ENCODE measurements at regions not wholly inside any gene's neighbourhood (a gene's known extent, or its start where the extent isn't known, plus 50 kb on each side); places are given as distances from the start of the nearest gene placed in this dataset.

- 81 to 90% methylated on average over 3 of the region's 3 CpGs for WGBS, 2 donors
- TF ChIP-seq CTCF (IDR thresholded peaks at IDR 0.05), result no peak
- TF ChIP-seq EP300 (IDR thresholded peaks at IDR 0.05), result no peak
- no peak for TF ChIP-seq POLR2AphosphoS5 (IDR thresholded peaks at IDR 0.05)
- TF ChIP-seq POLR2A (IDR thresholded peaks at IDR 0.05), result no peak
- Histone ChIP-seq H3K9me3 (no peaks in the 10 kb centered on the region), H3K4me1 (no peaks in the 10 kb centered on the region), H3K36me3 (no peaks in the 10 kb centered on the region), H3K27ac (no peak overlapping the region), H3K4me3 (no peak overlapping the region), H3K27me3 (no peaks in the 10 kb centered on the region)
- no peak for DNase-seq
- no peak for ATAC-seq (ENCODE audit: low FRiP score in 2 of 2)
Measured at GRCh38 chr3:28786446-28786845, 437.8 kb upstream of the AZI2 start.

GRCh38 chr3:28788571-28788970 lies 439.9 kb upstream of the AZI2 start:
- no peak for DNase-seq
- no peak for TF ChIP-seq POLR2AphosphoS5 (IDR thresholded peaks at IDR 0.05)
- no peak for TF ChIP-seq EP300 (IDR thresholded peaks at IDR 0.05)
- TF ChIP-seq POLR2A (IDR thresholded peaks at IDR 0.05), result no peak
- no peak for TF ChIP-seq CTCF (IDR thresholded peaks at IDR 0.05)
- 55 to 79% methylated on average over 1 of the region's 1 CpG for WGBS, 2 donors
- H3K27me3 ChIP-seq, result no peaks in the 10 kb centered on the region
- H3K4me1 ChIP-seq, result no peaks in the 10 kb centered on the region
- no peaks in the 10 kb centered on the region for H3K36me3 ChIP-seq
- no peak overlapping the region for H3K4me3 ChIP-seq
- ATAC-seq (ENCODE audit: low FRiP score in 2 of 2), result no peak
- H3K27ac ChIP-seq, result no peak overlapping the region
- H3K9me3 ChIP-seq, result no peaks in the 10 kb centered on the region

- no peak for TF ChIP-seq POLR2A (IDR thresholded peaks at IDR 0.05)
- TF ChIP-seq EP300 (IDR thresholded peaks at IDR 0.05), result no peak
- no peak for TF ChIP-seq POLR2AphosphoS5 (IDR thresholded peaks at IDR 0.05)
- no peak for TF ChIP-seq CTCF (IDR thresholded peaks at IDR 0.05)
- Histone ChIP-seq H3K27ac (no peak overlapping the region), H3K9me3 (no peaks in the 10 kb centered on the region), H3K36me3 (no peaks in the 10 kb centered on the region), H3K27me3 (no peaks in the 10 kb centered on the region), H3K4me3 (no peak overlapping the region), H3K4me1 (no peaks in the 10 kb centered on the region)
- 80 to 86% methylated on average over 6 of the region's 6 CpGs for WGBS, 2 donors
- DNase-seq (no peak), ATAC-seq (ENCODE audit: low FRiP score in 2 of 2) (no peak)
Measured at GRCh38 chr3:28791713-28792255, 443.2 kb upstream of the AZI2 start.

- no peak overlapping the region for H3K4me3 ChIP-seq
- H3K27me3 ChIP-seq, result no peaks in the 10 kb centered on the region
- ATAC-seq (ENCODE audit: low FRiP score in 2 of 2), result no peak
- no peaks in the 10 kb centered on the region for H3K4me1 ChIP-seq
- TF ChIP-seq EP300 (IDR thresholded peaks at IDR 0.05) (no peak), CTCF (IDR thresholded peaks at IDR 0.05) (no peak), POLR2A (IDR thresholded peaks at IDR 0.05) (no peak), POLR2AphosphoS5 (IDR thresholded peaks at IDR 0.05) (no peak)
- no peaks in the 10 kb centered on the region for H3K9me3 ChIP-seq
- no peak overlapping the region for H3K27ac ChIP-seq
- no peaks in the 10 kb centered on the region for H3K36me3 ChIP-seq
- no peak for DNase-seq
- WGBS, 2 donors, result 68 to 69% methylated on average over 2 of the region's 2 CpGs
Measured at GRCh38 chr3:28792604-28793003, 444.0 kb upstream of the AZI2 start.

GRCh38 chr3:28799084-28799483 lies 450.5 kb upstream of the AZI2 start:
- DNase-seq, result no peak
- Histone ChIP-seq H3K4me1 (no peaks in the 10 kb centered on the region), H3K36me3 (no peaks in the 10 kb centered on the region), H3K27me3 (no peaks in the 10 kb centered on the region), H3K27ac (no peak overlapping the region), H3K9me3 (no peaks in the 10 kb centered on the region), H3K4me3 (no peak overlapping the region)
- ATAC-seq (ENCODE audit: low FRiP score in 2 of 2), result no peak
- 87 to 92% methylated on average over 4 of the region's 4 CpGs for WGBS, 2 donors
- TF ChIP-seq POLR2AphosphoS5 (IDR thresholded peaks at IDR 0.05), result no peak
- no peak for TF ChIP-seq POLR2A (IDR thresholded peaks at IDR 0.05)

Measured in upper lobe of left lung (tissue), 6 donors.